ENCODE measurements at regions not wholly inside any gene's neighbourhood (a gene's known extent, or its start where the extent isn't known, plus 50 kb on each side); places are given as distances from the start of the nearest gene placed in this dataset.

DNA sequence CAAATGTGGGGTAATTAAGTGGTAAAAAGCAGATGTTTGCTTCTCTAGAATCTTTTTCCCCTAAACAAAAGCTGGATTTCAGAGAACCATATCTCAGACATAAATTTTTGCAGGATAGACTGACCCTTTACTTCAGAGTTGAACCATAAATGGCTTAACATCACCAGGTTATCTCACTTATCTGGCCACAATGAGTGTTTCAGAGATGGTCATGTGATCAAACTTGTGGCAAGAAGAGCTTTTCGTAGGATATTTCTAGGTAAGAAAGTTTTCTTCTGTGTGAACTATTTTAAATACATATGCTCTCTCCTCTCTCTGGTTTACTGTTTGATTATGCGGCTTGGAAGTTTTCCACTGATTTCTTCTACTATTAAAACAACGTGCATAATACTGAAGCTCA is 270.2 kb upstream of the TFAP2D start:
- no peak for ATAC-seq

DNA sequence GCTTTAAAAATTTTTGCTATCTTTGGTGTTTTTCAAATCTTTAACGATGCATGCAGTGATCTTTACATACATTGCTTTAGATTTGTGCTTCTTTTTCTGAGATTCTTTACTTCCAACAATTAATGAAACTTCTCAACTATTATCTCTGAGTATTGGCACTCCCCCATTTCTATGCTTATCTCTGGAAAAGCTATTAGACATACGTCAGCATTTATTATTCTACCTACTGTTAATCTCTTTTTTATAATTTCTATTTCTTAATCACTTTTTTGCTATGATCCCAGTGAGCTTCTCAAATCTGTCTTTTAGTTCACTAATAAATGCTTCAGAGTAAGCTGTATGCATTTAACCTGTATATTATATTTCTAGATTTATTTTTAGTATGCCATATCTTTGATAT is 264.2 kb upstream of the TFAP2D start:
- TF ChIP-seq BACH2 (CRISPR knock-in tag; IDR thresholded peaks at IDR 0.05; ENCODE audit: borderline replicate concordance), result no peak
- no peak for TF ChIP-seq ZNF565 (CRISPR knock-in tag; conservative IDR thresholded peaks at IDR 0.05; ENCODE audit: low read depth)
- TF ChIP-seq OSR1 (CRISPR knock-in tag; IDR thresholded peaks at IDR 0.05), result no peak
- no peak for TF ChIP-seq ZFP30 (CRISPR knock-in tag; IDR thresholded peaks at IDR 0.05)
- no peak for TF ChIP-seq PPARA (CRISPR knock-in tag; IDR thresholded peaks at IDR 0.05; ENCODE audit: borderline replicate concordance)
- no peak for TF ChIP-seq ESRRG (CRISPR knock-in tag; IDR thresholded peaks at IDR 0.05)
- TF ChIP-seq GLIS3 (CRISPR knock-in tag; IDR thresholded peaks at IDR 0.05), result no peak
- TF ChIP-seq, protein P1, sequence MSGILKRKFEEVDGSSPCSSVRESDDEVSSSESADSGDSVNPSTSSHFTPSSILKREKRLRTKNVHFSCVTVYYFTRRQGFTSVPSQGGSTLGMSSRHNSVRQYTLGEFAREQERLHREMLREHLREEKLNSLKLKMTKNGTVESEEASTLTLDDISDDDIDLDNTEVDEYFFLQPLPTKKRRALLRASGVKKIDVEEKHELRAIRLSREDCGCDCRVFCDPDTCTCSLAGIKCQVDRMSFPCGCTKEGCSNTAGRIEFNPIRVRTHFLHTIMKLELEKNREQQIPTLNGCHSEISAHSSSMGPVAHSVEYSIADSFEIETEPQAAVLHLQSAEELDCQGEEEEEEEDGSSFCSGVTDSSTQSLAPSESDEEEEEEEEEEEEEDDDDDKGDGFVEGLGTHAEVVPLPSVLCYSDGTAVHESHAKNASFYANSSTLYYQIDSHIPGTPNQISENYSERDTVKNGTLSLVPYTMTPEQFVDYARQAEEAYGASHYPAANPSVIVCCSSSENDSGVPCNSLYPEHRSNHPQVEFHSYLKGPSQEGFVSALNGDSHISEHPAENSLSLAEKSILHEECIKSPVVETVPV (CRISPR knock-in tag; IDR thresholded peaks at IDR 0.05), result no peak
- no peak for ATAC-seq

More for the DNA sequence above, 270.2 kb upstream of the TFAP2D start:
- no peak for TF ChIP-seq CSDC2 (CRISPR knock-in tag; IDR thresholded peaks at IDR 0.05)
- no peak for TF ChIP-seq GLIS3 (CRISPR knock-in tag; IDR thresholded peaks at IDR 0.05)
- TF ChIP-seq RARB (CRISPR knock-in tag; IDR thresholded peaks at IDR 0.05), result no peak
- TF ChIP-seq PATZ1 (CRISPR knock-in tag; IDR thresholded peaks at IDR 0.05; ENCODE audit: borderline replicate concordance), result no peak
- TF ChIP-seq TSHZ2 (CRISPR knock-in tag; IDR thresholded peaks at IDR 0.05), result no peak
- no peak for TF ChIP-seq ZNF565 (CRISPR knock-in tag; conservative IDR thresholded peaks at IDR 0.05; ENCODE audit: low read depth)

- TF ChIP-seq, protein P1 (CRISPR knock-in tag; IDR thresholded peaks at IDR 0.05), result no peak
- TF ChIP-seq ESRRG (CRISPR knock-in tag; IDR thresholded peaks at IDR 0.05), result no peak
- no peak for TF ChIP-seq TSHZ2 (CRISPR knock-in tag; IDR thresholded peaks at IDR 0.05)
- TF ChIP-seq TOX (CRISPR knock-in tag; IDR thresholded peaks at IDR 0.05; ENCODE audit: borderline replicate concordance), result no peak
- no peak for TF ChIP-seq PPARA (CRISPR knock-in tag; IDR thresholded peaks at IDR 0.05; ENCODE audit: borderline replicate concordance)
- TF ChIP-seq SNAI2 (CRISPR knock-in tag; IDR thresholded peaks at IDR 0.05), result no peak
- TF ChIP-seq PATZ1 (CRISPR knock-in tag; IDR thresholded peaks at IDR 0.05; ENCODE audit: borderline replicate concordance), result no peak
- TF ChIP-seq GLIS3 (CRISPR knock-in tag; IDR thresholded peaks at IDR 0.05), result no peak
- no peak for TF ChIP-seq CSDC2 (CRISPR knock-in tag; IDR thresholded peaks at IDR 0.05)
- no peak for TF ChIP-seq ISL1 (CRISPR knock-in tag; IDR thresholded peaks at IDR 0.05)
- TF ChIP-seq ARNTL (CRISPR knock-in tag; IDR thresholded peaks at IDR 0.05; ENCODE audit: borderline replicate concordance, low read depth), result no peak
- no peak for TF ChIP-seq ZNF70 (CRISPR knock-in tag; IDR thresholded peaks at IDR 0.05)
- TF ChIP-seq, protein P2, sequence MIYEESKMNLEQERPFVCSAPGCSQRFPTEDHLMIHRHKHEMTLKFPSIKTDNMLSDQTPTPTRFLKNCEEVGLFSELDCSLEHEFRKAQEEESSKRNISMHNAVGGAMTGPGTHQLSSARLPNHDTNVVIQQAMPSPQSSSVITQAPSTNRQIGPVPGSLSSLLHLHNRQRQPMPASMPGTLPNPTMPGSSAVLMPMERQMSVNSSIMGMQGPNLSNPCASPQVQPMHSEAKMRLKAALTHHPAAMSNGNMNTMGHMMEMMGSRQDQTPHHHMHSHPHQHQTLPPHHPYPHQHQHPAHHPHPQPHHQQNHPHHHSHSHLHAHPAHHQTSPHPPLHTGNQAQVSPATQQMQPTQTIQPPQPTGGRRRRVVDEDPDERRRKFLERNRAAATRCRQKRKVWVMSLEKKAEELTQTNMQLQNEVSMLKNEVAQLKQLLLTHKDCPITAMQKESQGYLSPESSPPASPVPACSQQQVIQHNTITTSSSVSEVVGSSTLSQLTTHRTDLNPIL (CRISPR knock-in tag; IDR thresholded peaks at IDR 0.05; ENCODE audit: low read depth), result no peak
- TF ChIP-seq ZNF8 (CRISPR knock-in tag; IDR thresholded peaks at IDR 0.05), result no peak
- no peak for ATAC-seq
Measured at GRCh38 chr6:50451826-50452400, 261.4 kb upstream of the TFAP2D start.

Data from SK-N-SH treated with all-trans-retinoic acid at 6 μM for 48 hours (cell line).